ENCODE measurements at regions not wholly inside any gene's neighbourhood (a gene's known extent, or its start where the extent isn't known, plus 50 kb on each side); places are given as distances from the start of the nearest gene placed in this dataset.

GRCh38 chr5:159385536-159385935, 55.2 kb upstream of the IL12B start:
- no peak for DNase-seq

- DNase-seq, result no peak
Measured at GRCh38 chr5:159386028-159386711, 55.9 kb upstream of the IL12B start.

GRCh38 chr5:159392871-159393270, 62.6 kb upstream of the IL12B start:
- DNase-seq, result no peak

- DNase-seq, result no peak
Measured at GRCh38 chr5:159393854-159394274, 63.6 kb upstream of the IL12B start.

- DNase-seq, result no peak
Measured at GRCh38 chr5:159395202-159395601, 64.9 kb upstream of the IL12B start.

- DNase-seq, result no peak
Measured at GRCh38 chr5:159398936-159399335, 68.6 kb upstream of the IL12B start.

GRCh38 chr5:159400476-159400875, 70.2 kb upstream of the IL12B start:
- DNase-seq, result no peak

GRCh38 chr5:159402311-159402710, 72.0 kb upstream of the IL12B start:
- DNase-seq, result no peak

- no peak for DNase-seq
Measured at GRCh38 chr5:159402856-159403255, 72.6 kb upstream of the IL12B start.

GRCh38 chr5:159403906-159404681, 73.8 kb upstream of the IL12B start:
- no peak for DNase-seq

- no peak for DNase-seq
Measured at GRCh38 chr5:159405611-159406031, 75.3 kb upstream of the IL12B start.

GRCh38 chr5:159406571-159406970, 76.3 kb upstream of the IL12B start:
- DNase-seq, result no peak

- no peak for DNase-seq
Measured at GRCh38 chr5:159409801-159410200, 79.5 kb upstream of the IL12B start.

- no peak for DNase-seq
Measured at GRCh38 chr5:159410480-159410879, 80.2 kb upstream of the IL12B start.

GRCh38 chr5:159411115-159411514, 80.8 kb upstream of the IL12B start:
- DNase-seq, result no peak

- peak; percentile 72 for DNase-seq
Measured at GRCh38 chr5:159412284-159413046, 82.2 kb upstream of the IL12B start.

- DNase-seq, result no peak
Measured at GRCh38 chr5:159414021-159414420, 83.7 kb upstream of the IL12B start.

GRCh38 chr5:159415301-159415937, 85.1 kb upstream of the IL12B start:
- DNase-seq, result no peak

GRCh38 chr5:159416438-159416837, 86.2 kb upstream of the IL12B start:
- no peak for DNase-seq

GRCh38 chr5:159417170-159417569, 86.9 kb upstream of the IL12B start:
- no peak for DNase-seq

GRCh38 chr5:159419576-159419975, 89.3 kb upstream of the IL12B start:
- no peak for DNase-seq

- no peak for DNase-seq
Measured at GRCh38 chr5:159420940-159421339, 90.7 kb upstream of the IL12B start.

- no peak for DNase-seq
Measured at GRCh38 chr5:159422361-159422760, 92.1 kb upstream of the IL12B start.
